ENCODE measurements at regions not wholly inside any gene's neighbourhood (a gene's known extent, or its start where the extent isn't known, plus 50 kb on each side); places are given as distances from the start of the nearest gene placed in this dataset.
"Not testable (repeated sequence)": the region's sequence is repeated elsewhere in the genome, so short reads cannot be mapped to it uniquely, and the experiment has no call there.

- no peak for DNase-seq (ENCODE audit: low read depth)
Measured at GRCh38 chr9:110093417-110093816, 114.5 kb downstream of the C9orf152 start.

- DNase-seq (ENCODE audit: low read depth), result no peak
Measured at GRCh38 chr9:110093871-110094270, 114.1 kb downstream of the C9orf152 start.

- no peak for DNase-seq (ENCODE audit: low read depth)
Measured at GRCh38 chr9:110095161-110095595, 112.8 kb downstream of the C9orf152 start.

GRCh38 chr9:110095776-110096175 is 112.2 kb downstream of the C9orf152 start:
- DNase-seq (ENCODE audit: low read depth), result peak; percentile 79

DNA sequence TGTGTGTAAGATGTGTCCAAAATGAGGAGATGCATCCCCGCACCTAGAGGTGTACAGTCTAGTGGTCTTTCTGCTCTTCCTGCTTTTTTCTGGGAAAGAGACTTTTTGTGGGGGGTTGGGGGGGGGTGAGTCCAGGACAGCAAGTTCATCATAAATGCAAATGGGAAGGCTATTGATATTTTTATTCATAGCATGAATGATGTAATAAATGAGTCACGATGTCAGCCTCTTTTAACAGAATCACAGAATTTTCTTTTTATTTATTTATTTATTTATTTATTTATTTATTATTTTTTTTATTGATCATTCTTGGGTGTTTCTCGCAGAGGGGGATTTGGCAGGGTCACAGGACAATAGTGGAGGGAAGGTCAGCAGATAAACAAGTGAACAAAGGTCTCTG is 111.3 kb downstream of the C9orf152 start:
- DNase-seq (ENCODE audit: low read depth), result not testable (repeated sequence)

GRCh38 chr9:110099236-110100095 is 108.5 kb downstream of the C9orf152 start:
- DNase-seq (ENCODE audit: low read depth), result peak; percentile 54

- DNase-seq (ENCODE audit: low read depth), result no peak
Measured at GRCh38 chr9:110101531-110102161, 106.3 kb downstream of the C9orf152 start.

- no peak for DNase-seq (ENCODE audit: low read depth)
Measured at GRCh38 chr9:110103257-110103656, 104.7 kb downstream of the C9orf152 start.

DNA sequence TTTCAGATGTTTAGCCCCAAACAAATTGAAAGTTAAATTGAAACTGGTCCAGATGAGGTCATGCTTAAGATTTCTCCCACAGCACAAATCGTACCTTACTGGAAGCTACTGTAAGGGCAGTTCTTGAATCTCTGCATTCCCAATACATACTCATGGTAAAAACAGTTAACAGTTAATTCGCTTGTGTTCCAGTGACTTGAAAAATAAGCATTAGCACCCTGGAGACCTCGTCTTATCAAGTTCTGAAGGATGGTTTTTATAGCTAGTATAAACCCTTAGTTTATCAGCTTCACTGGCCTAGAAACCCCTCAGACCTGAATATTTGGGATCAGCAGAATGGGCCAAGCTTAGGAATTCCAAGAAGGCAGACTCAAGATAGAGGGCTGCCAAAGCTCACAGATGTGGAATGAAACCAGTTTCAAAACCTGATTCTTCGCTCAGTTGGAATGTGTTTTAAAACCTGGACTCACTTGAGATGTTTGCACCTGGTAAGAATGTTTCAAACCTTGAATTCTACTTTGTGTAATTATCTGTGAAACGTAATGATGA is 103.6 kb downstream of the C9orf152 start:
- DNase-seq (ENCODE audit: low read depth), result peak; percentile 52

DNA sequence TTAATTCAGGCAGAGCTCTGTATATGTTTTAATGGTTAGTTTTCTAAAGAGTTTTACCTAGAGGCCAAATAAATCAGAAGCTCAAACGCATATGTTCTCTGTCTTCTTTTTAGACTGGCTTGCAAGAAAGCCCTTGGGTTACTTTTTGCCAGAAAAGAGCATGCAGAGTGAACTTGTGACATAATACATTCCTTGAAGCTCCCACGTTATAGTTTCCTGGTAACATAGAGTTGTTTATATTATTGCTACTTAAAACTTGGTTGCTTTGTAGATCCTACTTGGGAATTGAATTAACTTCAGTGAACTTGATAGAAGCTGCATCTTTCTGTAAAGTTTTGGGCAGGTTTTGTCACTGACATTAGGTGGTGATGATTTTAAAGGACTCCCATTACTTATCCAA is 102.9 kb downstream of the C9orf152 start:
- peak; percentile 90 for DNase-seq (ENCODE audit: low read depth)

- no peak for DNase-seq (ENCODE audit: low read depth)
Measured at GRCh38 chr9:110106661-110107060, 101.3 kb downstream of the C9orf152 start.

- no peak for DNase-seq (ENCODE audit: low read depth)
Measured at GRCh38 chr9:110109333-110110092, 98.4 kb downstream of the C9orf152 start.

DNA sequence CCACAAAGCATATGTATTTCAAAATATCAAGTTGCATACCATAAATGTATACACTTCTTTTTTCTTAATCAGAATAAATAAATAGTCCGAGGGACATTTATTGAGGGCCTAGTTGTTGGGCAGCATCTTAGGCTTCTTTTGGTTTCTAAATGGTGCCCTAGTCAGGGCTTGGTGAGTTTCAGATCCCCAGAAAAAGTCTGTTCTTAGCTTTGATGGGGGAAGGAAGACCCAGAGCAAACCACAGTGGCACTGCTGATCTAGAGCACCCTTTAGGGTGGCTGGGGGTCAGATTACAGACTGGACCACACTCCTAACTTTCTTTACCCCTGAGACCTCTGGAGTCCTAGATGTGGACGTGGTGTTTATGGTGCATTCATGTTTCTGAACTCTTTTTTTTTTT is 97.8 kb downstream of the C9orf152 start:
- no peak for DNase-seq (ENCODE audit: low read depth)

- DNase-seq (ENCODE audit: low read depth), result no peak
Measured at GRCh38 chr9:110111868-110112267, 96.1 kb downstream of the C9orf152 start.

GRCh38 chr9:110112792-110113191 is 95.2 kb downstream of the C9orf152 start:
- DNase-seq (ENCODE audit: low read depth), result no peak

GRCh38 chr9:110114086-110114858 is 93.7 kb downstream of the C9orf152 start:
- peak; percentile 63 for DNase-seq (ENCODE audit: low read depth)

DNA sequence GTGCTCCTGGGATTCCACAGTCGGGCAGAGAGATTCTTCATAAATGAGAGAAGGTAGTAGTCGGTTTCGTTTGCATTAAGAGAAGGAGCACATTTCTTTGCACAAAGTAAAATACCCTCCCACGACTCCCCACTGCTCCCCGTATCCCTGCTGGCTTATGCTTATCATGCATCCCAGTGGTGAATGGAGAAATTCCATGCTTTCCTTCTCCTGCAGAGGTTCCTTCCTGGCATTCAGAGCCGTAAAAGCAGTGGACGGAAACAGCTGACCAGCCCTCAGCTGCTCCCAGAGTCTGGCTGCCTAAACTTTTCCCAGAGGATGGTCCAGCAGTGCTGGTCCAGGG is 93.1 kb downstream of the C9orf152 start:
- DNase-seq (ENCODE audit: low read depth), result no peak

DNA sequence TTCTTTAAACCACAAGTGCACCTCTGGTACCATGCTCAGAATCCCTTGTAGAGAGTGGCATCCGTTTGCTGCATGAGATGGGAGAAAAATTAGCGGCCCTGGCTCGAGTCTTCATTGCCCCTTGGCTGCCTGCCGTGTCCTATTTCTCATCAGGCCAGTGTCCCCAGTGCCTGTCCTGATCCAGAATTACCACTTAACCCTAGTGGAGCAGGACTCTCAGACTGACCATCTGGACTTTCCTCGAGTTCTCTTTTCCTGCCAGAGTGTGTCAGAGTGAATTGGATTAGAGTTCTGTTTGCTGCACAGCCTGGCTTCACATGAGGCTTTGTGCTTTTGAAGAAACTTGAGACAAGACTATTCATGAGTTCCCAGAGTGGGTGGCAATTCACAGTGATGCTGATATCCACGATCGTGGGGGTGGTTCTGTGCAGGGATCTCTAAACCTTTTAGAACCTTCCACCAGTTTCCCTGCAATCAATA is 92.6 kb downstream of the C9orf152 start:
- no peak for DNase-seq (ENCODE audit: low read depth)

DNA sequence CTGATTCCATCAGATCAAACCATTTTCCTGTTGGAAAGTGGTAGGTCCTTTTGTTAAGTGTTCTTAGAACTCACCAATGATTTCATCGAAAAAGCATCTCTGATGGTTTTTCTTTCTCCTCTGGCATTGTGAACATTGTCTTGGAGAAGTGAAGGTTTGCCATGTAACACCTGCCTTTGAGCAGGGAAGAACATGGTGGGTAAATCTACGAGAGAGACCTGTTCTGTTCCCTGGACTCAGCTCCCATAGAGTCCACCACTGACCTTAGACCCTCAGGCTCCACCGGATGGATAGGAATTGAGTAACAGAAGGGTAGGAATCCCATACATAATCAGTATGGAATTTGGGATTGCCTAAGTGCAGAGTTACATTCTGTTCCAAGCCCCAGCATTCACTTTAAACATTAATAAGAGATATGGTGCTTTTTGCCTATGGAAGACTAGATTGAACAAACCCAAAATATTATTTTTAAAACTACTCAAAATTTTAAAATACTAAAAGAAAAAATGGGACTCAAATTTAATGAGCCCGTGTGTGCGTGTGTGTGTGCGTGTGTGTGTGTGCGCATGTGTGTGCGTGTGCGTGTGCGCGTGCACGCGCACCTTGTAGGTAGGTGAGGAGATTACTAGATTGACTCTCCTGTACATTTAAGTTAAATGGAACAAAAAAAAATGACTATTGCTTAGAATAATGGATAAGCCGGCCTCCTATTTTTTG is 92.0 kb downstream of the C9orf152 start:
- peak; percentile 73 for DNase-seq (ENCODE audit: low read depth)

DNA sequence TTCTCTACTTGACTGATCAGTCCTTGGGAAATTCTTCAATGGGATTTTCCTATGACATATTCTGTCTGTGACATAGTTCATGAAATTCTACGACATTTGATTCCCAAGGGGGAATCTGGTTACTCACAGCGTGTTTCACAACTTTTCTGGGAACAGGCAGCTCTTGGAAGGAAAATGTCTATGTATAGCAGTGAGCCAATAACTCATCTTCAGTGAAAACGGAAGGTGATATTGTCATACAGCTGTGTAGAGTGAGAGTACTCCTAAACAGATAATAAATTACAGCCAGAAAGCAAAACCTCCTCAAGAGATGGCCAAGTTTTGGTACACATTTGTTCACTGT is 91.4 kb downstream of the C9orf152 start:
- DNase-seq (ENCODE audit: low read depth), result peak; percentile 91

DNA sequence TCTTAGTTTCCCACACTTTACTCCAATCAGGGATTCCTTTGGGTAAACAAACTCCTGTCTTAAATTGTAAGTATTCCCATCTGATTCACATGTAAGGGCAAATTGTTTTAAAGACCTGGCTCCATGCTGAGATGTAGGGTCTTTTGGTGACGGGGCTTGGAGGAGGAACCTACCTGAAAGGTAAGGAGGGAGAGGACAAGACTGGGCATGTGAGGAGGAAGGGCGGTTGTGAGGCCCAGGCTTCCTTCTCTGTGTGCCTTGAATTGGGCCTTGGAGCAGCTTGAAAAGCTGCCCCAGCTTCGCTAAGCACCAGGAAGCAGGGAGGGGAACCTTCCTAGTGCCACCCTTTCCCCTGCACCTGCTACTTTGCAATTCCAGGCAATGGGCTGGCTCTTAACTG is 86.8 kb downstream of the C9orf152 start:
- no peak for DNase-seq (ENCODE audit: low read depth)

Measured in renal cortical epithelial cell (primary cell).